Glutamatergic neuron (in vitro differentiated cells): ENCODE measurements at regions not wholly inside any gene's neighbourhood (a gene's known extent, or its start where the extent isn't known, plus 50 kb on each side); places are given as distances from the start of the nearest gene placed in this dataset.

Experiments
- DNase-seq: peaks from one replicate; pipeline ENCODE4 v3.0.0; 2022
- H3K27ac Mint-ChIP-seq: one replicate; pipeline ENCODE4 v1.8.0; 2020; ENCODE audit warnings: mild to moderate bottlenecking, mixed read lengths, inconsistent platforms; ENCODE audit not compliant: unreplicated experiment
- H3K27me3 Mint-ChIP-seq: one replicate; pipeline ENCODE4 v1.8.0; 2020; ENCODE audit warnings: mild to moderate bottlenecking, moderate library complexity, mixed read lengths, inconsistent platforms; ENCODE audit not compliant: unreplicated experiment
- H3K36me3 Mint-ChIP-seq: one replicate; pipeline ENCODE4 v1.8.0; 2020; ENCODE audit warnings: mild to moderate bottlenecking, mixed read lengths, inconsistent platforms; ENCODE audit not compliant: unreplicated experiment
- H3K4me1 Mint-ChIP-seq: one replicate; pipeline ENCODE4 v1.8.0; 2020; ENCODE audit warnings: mild to moderate bottlenecking, low read depth, mixed read lengths, inconsistent platforms; ENCODE audit not compliant: unreplicated experiment
- H3K4me3 Mint-ChIP-seq: one replicate; pipeline ENCODE4 v1.8.0; 2020; ENCODE audit warnings: mild to moderate bottlenecking, mixed read lengths, inconsistent platforms; ENCODE audit not compliant: unreplicated experiment
- H3K9me3 Mint-ChIP-seq: one replicate; pipeline ENCODE4 v1.8.0; 2020; ENCODE audit warnings: mild to moderate bottlenecking, moderate library complexity, mixed read lengths, inconsistent platforms; ENCODE audit not compliant: unreplicated experiment
- TF ChIP-seq, protein P1 (sequence below): fragments of 200-600 bp; sonication (generic); IDR thresholded peaks from one replicate; pipeline ENCODE4 v1.5.0; 2021; ENCODE audit not compliant: partially characterized antibody, unreplicated experiment

DNA sequence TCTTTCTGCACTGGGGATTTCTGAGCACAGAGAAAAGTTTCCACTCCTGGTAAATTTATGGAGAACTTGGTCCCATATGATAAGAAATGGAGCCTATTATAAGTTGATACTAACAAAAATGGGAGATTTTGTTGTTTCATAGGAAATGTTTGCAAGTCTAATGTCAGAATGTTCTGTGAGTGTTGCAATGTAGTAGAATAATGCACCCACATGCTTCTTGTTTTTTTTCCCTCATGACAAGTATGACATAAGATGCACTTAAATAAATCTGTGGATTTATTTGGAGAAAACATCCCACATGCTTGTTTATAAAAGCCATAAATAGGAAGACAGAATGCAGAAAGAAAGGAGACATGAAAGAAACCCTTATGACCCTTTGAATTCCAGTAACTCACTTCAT, 50.8 kb upstream of the KCNJ6 start:
- H3K4me3 Mint-ChIP-seq = no peak overlapping the region
- H3K27me3 Mint-ChIP-seq = no peaks in the 10 kb centered on the region

DNA sequence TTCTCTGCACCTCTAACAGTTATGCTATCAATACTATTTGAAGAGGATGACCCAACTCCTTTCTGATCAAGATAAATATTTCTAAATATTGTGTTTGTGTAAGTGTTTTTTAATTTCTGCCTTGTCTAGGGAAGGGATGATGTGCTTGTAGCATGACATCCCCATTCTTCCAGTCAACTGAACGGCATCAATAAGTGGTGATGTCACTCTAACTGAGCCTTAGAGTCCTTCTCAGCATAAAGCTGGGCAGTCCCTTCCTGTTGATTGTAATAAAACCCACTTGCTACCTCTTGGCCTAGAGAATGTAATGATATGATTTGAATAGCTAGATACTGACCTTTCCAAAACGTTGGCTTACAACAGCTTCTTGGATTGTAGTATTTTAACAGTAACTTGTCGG, 52.5 kb upstream of the KCNJ6 start:
- no peaks in the 10 kb centered on the region for H3K36me3 Mint-ChIP-seq
- DNase-seq = no peak
- H3K27ac Mint-ChIP-seq = no peak overlapping the region
- peaks cover 17% of the 10 kb centered on the region for H3K4me1 Mint-ChIP-seq
- H3K27me3 Mint-ChIP-seq = peaks cover 2% of the 10 kb centered on the region
- TF ChIP-seq, protein P1, sequence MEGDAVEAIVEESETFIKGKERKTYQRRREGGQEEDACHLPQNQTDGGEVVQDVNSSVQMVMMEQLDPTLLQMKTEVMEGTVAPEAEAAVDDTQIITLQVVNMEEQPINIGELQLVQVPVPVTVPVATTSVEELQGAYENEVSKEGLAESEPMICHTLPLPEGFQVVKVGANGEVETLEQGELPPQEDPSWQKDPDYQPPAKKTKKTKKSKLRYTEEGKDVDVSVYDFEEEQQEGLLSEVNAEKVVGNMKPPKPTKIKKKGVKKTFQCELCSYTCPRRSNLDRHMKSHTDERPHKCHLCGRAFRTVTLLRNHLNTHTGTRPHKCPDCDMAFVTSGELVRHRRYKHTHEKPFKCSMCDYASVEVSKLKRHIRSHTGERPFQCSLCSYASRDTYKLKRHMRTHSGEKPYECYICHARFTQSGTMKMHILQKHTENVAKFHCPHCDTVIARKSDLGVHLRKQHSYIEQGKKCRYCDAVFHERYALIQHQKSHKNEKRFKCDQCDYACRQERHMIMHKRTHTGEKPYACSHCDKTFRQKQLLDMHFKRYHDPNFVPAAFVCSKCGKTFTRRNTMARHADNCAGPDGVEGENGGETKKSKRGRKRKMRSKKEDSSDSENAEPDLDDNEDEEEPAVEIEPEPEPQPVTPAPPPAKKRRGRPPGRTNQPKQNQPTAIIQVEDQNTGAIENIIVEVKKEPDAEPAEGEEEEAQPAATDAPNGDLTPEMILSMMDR = no peak
- no peaks in the 10 kb centered on the region for H3K9me3 Mint-ChIP-seq
- no peak overlapping the region for H3K4me3 Mint-ChIP-seq

More for the DNA sequence above, 50.8 kb upstream of the KCNJ6 start:
- no peak overlapping the region for H3K27ac Mint-ChIP-seq
- peaks cover 9% of the 10 kb centered on the region for H3K4me1 Mint-ChIP-seq
- no peaks in the 10 kb centered on the region for H3K9me3 Mint-ChIP-seq
- H3K36me3 Mint-ChIP-seq = no peaks in the 10 kb centered on the region
- TF ChIP-seq, protein P1 = no peak
- DNase-seq = no peak

DNA sequence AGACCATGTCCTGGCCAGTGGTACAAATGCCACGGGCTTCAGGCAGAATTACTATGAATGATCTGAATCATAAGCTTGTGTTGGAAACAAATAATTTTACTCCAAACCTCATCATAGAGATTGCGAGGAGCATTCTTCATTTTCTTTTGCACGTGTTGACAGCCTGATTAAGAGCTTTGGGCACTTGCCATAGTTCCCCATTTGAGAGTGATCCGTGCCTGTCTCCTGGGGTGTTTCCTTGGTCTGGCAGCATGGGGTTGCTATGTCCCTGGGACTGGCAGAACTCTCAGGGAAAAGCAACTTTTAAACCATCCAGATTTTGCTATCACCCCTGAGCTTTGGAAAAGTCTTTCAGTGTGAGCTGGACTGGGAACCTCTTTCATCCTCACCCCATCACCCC, 54.3 kb upstream of the KCNJ6 start:
- peaks cover 27% of the 10 kb centered on the region for H3K4me1 Mint-ChIP-seq
- peaks cover 1% of the 10 kb centered on the region for H3K9me3 Mint-ChIP-seq
- H3K27ac Mint-ChIP-seq = no peak overlapping the region
- no peak overlapping the region for H3K4me3 Mint-ChIP-seq
- TF ChIP-seq, protein P1 = no peak
- no peak for DNase-seq
- peaks cover 2% of the 10 kb centered on the region for H3K27me3 Mint-ChIP-seq
- no peaks in the 10 kb centered on the region for H3K36me3 Mint-ChIP-seq

DNA sequence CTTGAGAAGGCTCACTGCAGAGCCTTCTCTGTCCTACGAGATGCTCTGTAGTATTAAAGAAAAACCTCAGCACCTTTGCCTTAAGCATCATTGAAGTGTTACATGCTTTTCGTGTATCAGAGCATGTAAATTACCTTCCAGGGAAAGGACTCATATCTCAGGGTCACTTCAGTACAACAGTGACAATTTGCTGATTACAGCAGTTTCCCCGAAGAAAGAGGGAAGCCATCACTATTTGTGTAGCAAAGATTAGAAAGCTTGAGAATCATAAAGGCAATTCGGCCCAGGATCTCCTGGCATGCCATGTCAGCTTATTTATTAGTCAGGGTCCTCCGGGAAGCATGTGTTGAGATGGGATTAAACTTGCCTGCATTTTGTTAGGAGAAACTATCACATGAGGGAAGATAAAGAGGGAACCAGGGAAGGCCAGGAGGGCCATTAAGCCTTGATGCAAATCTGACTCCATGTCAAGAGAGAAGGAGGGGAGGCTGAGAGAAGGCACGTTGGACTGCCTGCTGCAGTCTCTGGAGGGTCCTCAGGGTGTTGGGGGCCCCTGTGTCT, 55.2 kb upstream of the KCNJ6 start:
- H3K36me3 Mint-ChIP-seq = no peaks in the 10 kb centered on the region
- H3K9me3 Mint-ChIP-seq = peaks cover 1% of the 10 kb centered on the region
- TF ChIP-seq, protein P1 = no peak
- no peak overlapping the region for H3K4me3 Mint-ChIP-seq
- H3K27me3 Mint-ChIP-seq = peaks cover 2% of the 10 kb centered on the region
- no peak for DNase-seq
- no peak overlapping the region for H3K27ac Mint-ChIP-seq
- H3K4me1 Mint-ChIP-seq = peaks cover 27% of the 10 kb centered on the region

DNA sequence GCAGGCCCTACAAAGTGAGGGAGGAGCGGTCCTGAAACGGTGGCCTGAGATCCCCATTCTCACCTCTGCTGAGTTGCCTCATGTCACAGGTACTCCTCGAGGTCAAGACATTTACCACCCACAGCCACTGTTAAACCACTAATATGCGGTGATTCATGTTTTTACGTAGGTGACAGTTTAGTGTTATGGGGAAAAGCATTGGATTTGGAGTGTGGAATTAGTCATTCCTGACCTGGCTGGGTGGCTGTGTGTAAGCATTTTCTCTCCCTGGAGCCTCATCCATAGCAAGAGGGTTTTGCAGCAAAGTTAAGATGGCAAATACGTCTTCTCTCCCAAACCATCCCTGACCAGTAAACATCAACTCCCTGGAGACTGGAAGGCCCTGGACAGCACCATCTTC, 57.8 kb upstream of the KCNJ6 start:
- Mint-ChIP-seq H3K27ac (peak overlapping the region; percentile 81), H3K4me3 (peak overlapping the region; percentile 10), H3K27me3 (peaks cover 2% of the 10 kb centered on the region), H3K4me1 (peaks cover 27% of the 10 kb centered on the region), H3K9me3 (peaks cover 1% of the 10 kb centered on the region), H3K36me3 (no peaks in the 10 kb centered on the region)
- DNase-seq = no peak
- TF ChIP-seq, protein P1 = no peak
